ENCODE measurements at regions not wholly inside any gene's neighbourhood (a gene's known extent, or its start where the extent isn't known, plus 50 kb on each side); places are given as distances from the start of the nearest gene placed in this dataset.

DNA sequence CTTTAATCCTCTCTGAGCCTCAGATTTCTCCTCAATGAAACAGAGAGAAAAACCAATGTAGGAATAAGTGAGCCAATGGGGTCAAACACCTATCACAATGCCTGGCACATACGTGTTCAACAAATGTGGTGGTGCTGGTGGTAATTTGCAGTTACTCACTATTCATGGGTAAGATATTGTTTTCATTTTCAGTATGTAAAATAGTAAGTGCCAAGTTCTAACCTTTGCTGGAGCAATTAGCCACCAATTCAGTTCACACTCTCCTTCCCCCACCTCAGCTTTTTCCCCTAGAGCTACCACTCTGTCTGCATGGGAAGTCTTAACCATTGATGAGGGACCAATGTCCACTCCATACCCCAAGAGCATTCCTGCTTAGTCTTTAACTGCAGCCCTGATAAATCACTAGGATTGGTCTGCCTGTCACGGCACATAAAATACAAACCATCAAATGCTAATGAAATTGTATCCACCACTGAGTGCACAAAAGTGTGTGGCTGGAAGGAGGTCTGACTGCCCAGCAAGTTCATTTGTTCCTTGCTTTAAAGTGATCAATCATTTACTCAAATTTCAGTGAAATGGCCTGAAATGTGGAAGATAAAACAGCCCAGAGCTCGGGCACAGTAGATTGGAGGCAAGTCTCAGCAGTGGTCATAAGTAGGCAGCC, 187.4 kb upstream of the API5 start:
- H3K4me1 ChIP-seq (ENCODE audit: control insufficient read depth, insufficient read depth, low read length): no peaks in the 10 kb centered on the region
- BruUV-seq (replicated peaks): no TSS peak
- DNase-seq (ENCODE audit: low read depth, low spot score) (no peak), ATAC-seq (no peak)
- H3K27ac ChIP-seq (ENCODE audit: low read length): no peak overlapping the region
- no peaks in the 10 kb centered on the region for H3K27me3 ChIP-seq (ENCODE audit: control insufficient read depth, insufficient read depth, low read length)
- ChIA-PET CTCF (no interaction called here), POLR2A (no interaction called here)
- no peaks in the 10 kb centered on the region for H3K36me3 ChIP-seq (ENCODE audit: control insufficient read depth, insufficient read depth, low read length)
- intact Hi-C loops (cut with micrococcal nuclease; ENCODE audit: unreplicated experiment) (no loop called here), in situ Hi-C loops (cut with HindIII; ENCODE audit: low pct_unique_long_range_greater_than_20kb, low sequenced_read_pairs) (no loop called here)
- TF ChIP-seq POLR2AphosphoS5 (IDR thresholded peaks at IDR 0.05; ENCODE audit: low read depth, low read length) (no peak), SIN3A (IDR thresholded peaks at IDR 0.05; ENCODE audit: borderline replicate concordance, insufficient read depth, low read depth, low read length) (no peak), REST (IDR thresholded peaks at IDR 0.05; ENCODE audit: insufficient read depth in 1 of 2, low read depth in 2 of 2, low read length in 1 of 2) (no peak)
- H3K4me3 ChIP-seq (ENCODE audit: low read depth in 2 of 2, low read length in 2 of 2): no peak overlapping the region
- H3K9me3 ChIP-seq (ENCODE audit: control insufficient read depth, insufficient read depth, low read depth, low read length): no peaks in the 10 kb centered on the region

GRCh38 chr11:43129329-43129728, 182.5 kb upstream of the API5 start:
- CTCF ChIA-PET: no interaction called here
- Histone ChIP-seq H3K9me3 (ENCODE audit: control insufficient read depth, insufficient read depth, low read depth, low read length) (no peaks in the 10 kb centered on the region), H3K27me3 (ENCODE audit: control insufficient read depth, insufficient read depth, low read length) (no peaks in the 10 kb centered on the region), H3K36me3 (ENCODE audit: control insufficient read depth, insufficient read depth, low read length) (no peaks in the 10 kb centered on the region), H3K4me3 (ENCODE audit: low read depth in 2 of 2, low read length in 2 of 2) (no peak overlapping the region), H3K27ac (ENCODE audit: low read length) (no peak overlapping the region), H3K4me1 (ENCODE audit: control insufficient read depth, insufficient read depth, low read length) (no peaks in the 10 kb centered on the region)
- POLR2A ChIA-PET: no interaction called here
- TF ChIP-seq SIN3A (IDR thresholded peaks at IDR 0.05; ENCODE audit: borderline replicate concordance, insufficient read depth, low read depth, low read length) (no peak), CTCF (IDR thresholded peaks at IDR 0.05) (no peak)
- intact Hi-C loops (cut with micrococcal nuclease; ENCODE audit: unreplicated experiment): no loop called here
- in situ Hi-C loops (cut with HindIII; ENCODE audit: low pct_unique_long_range_greater_than_20kb, low sequenced_read_pairs): no loop called here
- BruUV-seq (replicated peaks): no TSS peak
- DNase-seq (ENCODE audit: low read depth, low spot score): no peak
- ATAC-seq: no peak

DNA sequence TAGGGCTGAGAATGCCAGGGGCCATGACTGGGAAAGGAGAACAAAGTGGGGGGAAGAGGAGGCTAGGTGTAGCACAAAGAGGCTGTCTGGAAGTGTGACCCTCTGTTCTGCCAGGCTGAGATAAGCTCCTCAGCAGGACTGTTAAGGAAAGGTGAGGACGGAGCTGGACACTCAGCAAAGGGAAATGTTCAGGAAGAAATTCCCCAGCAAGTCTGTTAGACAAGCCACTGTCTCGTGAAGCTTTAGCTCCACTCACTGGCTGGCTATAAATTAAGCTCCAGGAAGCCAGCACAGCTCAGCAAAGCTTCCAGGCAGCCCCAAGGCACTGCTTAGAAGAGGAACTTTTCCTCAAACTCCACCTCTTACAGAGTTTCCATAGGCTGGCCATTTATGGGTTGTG, 181.2 kb upstream of the API5 start:
- H3K4me3 ChIP-seq (ENCODE audit: low read depth in 2 of 2, low read length in 2 of 2): no peak overlapping the region
- in situ Hi-C loops (cut with HindIII; ENCODE audit: low pct_unique_long_range_greater_than_20kb, low sequenced_read_pairs): no loop called here
- ATAC-seq (peak; percentile 65), DNase-seq (ENCODE audit: low read depth, low spot score) (no peak)
- no peaks in the 10 kb centered on the region for H3K27me3 ChIP-seq (ENCODE audit: control insufficient read depth, insufficient read depth, low read length)
- intact Hi-C loops (cut with micrococcal nuclease; ENCODE audit: unreplicated experiment): no loop called here
- TF ChIP-seq SIN3A (IDR thresholded peaks at IDR 0.05; ENCODE audit: borderline replicate concordance, insufficient read depth, low read depth, low read length): no peak
- peak; percentile 26 for TF ChIP-seq CTCF (IDR thresholded peaks at IDR 0.05)
- TF ChIP-seq POLR2AphosphoS5 (IDR thresholded peaks at IDR 0.05; ENCODE audit: low read depth, low read length): no peak
- TF ChIP-seq REST (IDR thresholded peaks at IDR 0.05; ENCODE audit: insufficient read depth in 1 of 2, low read depth in 2 of 2, low read length in 1 of 2): no peak
- TF ChIP-seq TCF7L2 (IDR thresholded peaks at IDR 0.05; ENCODE audit: low read depth, low read length): no peak
- CTCF ChIA-PET: no interaction called here
- no TSS peak for BruUV-seq (replicated peaks)
- no peaks in the 10 kb centered on the region for H3K36me3 ChIP-seq (ENCODE audit: control insufficient read depth, insufficient read depth, low read length)
- H3K4me1 ChIP-seq (ENCODE audit: control insufficient read depth, insufficient read depth, low read length): no peaks in the 10 kb centered on the region
- no peaks in the 10 kb centered on the region for H3K9me3 ChIP-seq (ENCODE audit: control insufficient read depth, insufficient read depth, low read depth, low read length)
- no peak overlapping the region for H3K27ac ChIP-seq (ENCODE audit: low read length)
- POLR2A ChIA-PET: no interaction called here

All from Panc1 (cell line).